GM19324 (cell line): ENCODE measurements at regions not wholly inside any gene's neighbourhood (a gene's known extent, or its start where the extent isn't known, plus 50 kb on each side); places are given as distances from the start of the nearest gene placed in this dataset.

Experiments used
- ATAC-seq: cut with Tn5 transposase; IDR thresholded peaks from one replicate; pipeline ENCODE4 v1.9.1; 2021; ENCODE audit warnings: mild to moderate bottlenecking, moderate library complexity; ENCODE audit not compliant: unreplicated experiment, low FRiP score

GRCh38 chr6:147116056-147116455 lies 88.2 kb upstream of the STXBP5 start:
- ATAC-seq: no peak

GRCh38 chr6:147117011-147117410 lies 87.2 kb upstream of the STXBP5 start:
- ATAC-seq: no peak

GRCh38 chr6:147117580-147117979 lies 86.6 kb upstream of the STXBP5 start:
- ATAC-seq: no peak

GRCh38 chr6:147119310-147119709 lies 84.9 kb upstream of the STXBP5 start:
- no peak for ATAC-seq

- no peak for ATAC-seq
Measured at GRCh38 chr6:147122823-147123222, 81.4 kb upstream of the STXBP5 start.

GRCh38 chr6:147126618-147127022 lies 77.6 kb upstream of the STXBP5 start:
- no peak for ATAC-seq

- ATAC-seq: no peak
Measured at GRCh38 chr6:147127587-147127986, 76.6 kb upstream of the STXBP5 start.

GRCh38 chr6:147128056-147128455 lies 76.2 kb upstream of the STXBP5 start:
- ATAC-seq: no peak

- no peak for ATAC-seq
Measured at GRCh38 chr6:147131532-147132128, 72.6 kb upstream of the STXBP5 start.

- ATAC-seq: no peak
Measured at GRCh38 chr6:147132889-147133288, 71.3 kb upstream of the STXBP5 start.

- no peak for ATAC-seq
Measured at GRCh38 chr6:147133669-147134068, 70.5 kb upstream of the STXBP5 start.

GRCh38 chr6:147135211-147135681 lies 69.0 kb upstream of the STXBP5 start:
- ATAC-seq: no peak

- no peak for ATAC-seq
Measured at GRCh38 chr6:147136057-147136456, 68.2 kb upstream of the STXBP5 start.

- ATAC-seq: no peak
Measured at GRCh38 chr6:147137986-147138385, 66.2 kb upstream of the STXBP5 start.

- no peak for ATAC-seq
Measured at GRCh38 chr6:147138835-147139234, 65.4 kb upstream of the STXBP5 start.

GRCh38 chr6:147141711-147142308 lies 62.4 kb upstream of the STXBP5 start:
- no peak for ATAC-seq

- ATAC-seq: no peak
Measured at GRCh38 chr6:147142684-147143245, 61.5 kb upstream of the STXBP5 start.

- ATAC-seq: no peak
Measured at GRCh38 chr6:147149092-147149491, 55.1 kb upstream of the STXBP5 start.

- ATAC-seq: no peak
Measured at GRCh38 chr6:147149826-147150225, 54.4 kb upstream of the STXBP5 start.

GRCh38 chr6:147150293-147150692 lies 53.9 kb upstream of the STXBP5 start:
- ATAC-seq: no peak
